Activated T-helper 1 cell treated with anti-CD3 and anti-CD28 coated beads, Interleukin-2, amount 50 U/mL, for 16 hours (primary cell): ENCODE measurements at regions not wholly inside any gene's neighbourhood (a gene's known extent, or its start where the extent isn't known, plus 50 kb on each side); places are given as distances from the start of the nearest gene placed in this dataset.
"Not testable (repeated sequence)": the region's sequence is repeated elsewhere in the genome, so short reads cannot be mapped to it uniquely, and the experiment has no call there.

Experiments used
- DNase-seq, 2 donors: peaks; one replicate each; pipeline ENCODE4 v3.0.0-alpha.2; 2020; ENCODE audit warnings: low read depth in 1 of 2, low spot score in 1 of 2

DNA sequence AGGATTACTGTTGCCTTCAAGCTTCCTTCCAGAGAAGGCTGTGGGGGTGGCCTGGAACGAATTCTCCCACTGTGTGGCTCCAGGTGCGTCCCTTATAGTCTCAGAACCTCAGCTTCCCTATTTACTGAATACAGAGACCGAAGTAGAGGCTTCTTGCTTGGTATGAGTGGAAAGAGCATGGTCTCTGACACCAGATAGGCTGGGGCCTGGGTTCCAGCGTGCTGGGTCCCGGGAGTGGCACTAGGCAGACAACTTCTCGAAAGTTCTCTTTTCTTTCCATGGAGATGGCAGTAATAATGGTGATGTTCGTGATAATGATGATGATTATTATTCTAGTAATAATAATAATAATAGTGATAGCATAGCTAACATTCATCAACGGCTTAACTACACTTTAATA lies 161.7 kb downstream of the PTPRU start:
- DNase-seq, result no peak

DNA sequence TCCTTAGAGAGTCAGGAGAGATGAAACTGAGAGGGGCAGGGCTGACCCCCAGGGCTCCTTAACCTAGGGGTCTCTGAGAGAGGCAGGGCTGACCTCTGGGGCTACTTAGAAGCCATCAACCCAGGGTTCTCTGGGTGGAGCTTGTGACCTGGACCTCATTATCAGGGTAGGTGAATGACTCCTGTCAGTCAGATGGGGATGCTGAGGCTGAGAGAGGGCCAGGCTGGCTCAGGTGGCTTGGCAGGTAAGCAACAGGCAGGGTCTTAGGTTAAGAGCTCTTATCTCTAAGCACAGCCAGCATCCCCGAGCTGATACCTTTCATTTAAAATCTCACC lies 160.9 kb downstream of the PTPRU start:
- no peak for DNase-seq

GRCh38 chr1:29396438-29397255 lies 160.3 kb downstream of the PTPRU start:
- no peak for DNase-seq

- DNase-seq, result no peak
Observed at GRCh38 chr1:29395736-29396437, 159.6 kb downstream of the PTPRU start.

- no peak for DNase-seq
Observed at GRCh38 chr1:29394521-29395225, 158.4 kb downstream of the PTPRU start.

- DNase-seq, result no peak
Observed at GRCh38 chr1:29393451-29393826, 157.1 kb downstream of the PTPRU start.

GRCh38 chr1:29392486-29393450 lies 156.4 kb downstream of the PTPRU start:
- no peak for DNase-seq

DNA sequence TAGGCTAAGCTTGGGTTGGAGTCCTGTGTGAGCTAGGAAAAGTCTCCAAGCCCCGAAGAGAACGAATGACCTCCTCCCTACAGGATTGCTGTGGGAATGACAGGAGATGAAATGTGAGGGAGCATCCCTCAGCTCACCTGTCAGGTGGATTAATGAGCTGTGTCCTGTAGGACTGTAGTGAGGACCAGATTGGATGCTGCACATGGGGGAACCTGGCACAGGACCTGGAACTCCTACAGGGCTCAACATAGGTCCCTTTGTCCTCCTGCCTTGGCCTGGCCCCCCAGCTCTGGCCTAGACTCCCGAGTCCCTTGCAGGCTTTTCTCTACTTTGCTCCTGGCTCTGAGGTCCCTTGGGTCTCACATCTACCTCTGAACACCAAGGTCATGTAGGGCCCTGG lies 155.7 kb downstream of the PTPRU start:
- DNase-seq, result no peak

DNA sequence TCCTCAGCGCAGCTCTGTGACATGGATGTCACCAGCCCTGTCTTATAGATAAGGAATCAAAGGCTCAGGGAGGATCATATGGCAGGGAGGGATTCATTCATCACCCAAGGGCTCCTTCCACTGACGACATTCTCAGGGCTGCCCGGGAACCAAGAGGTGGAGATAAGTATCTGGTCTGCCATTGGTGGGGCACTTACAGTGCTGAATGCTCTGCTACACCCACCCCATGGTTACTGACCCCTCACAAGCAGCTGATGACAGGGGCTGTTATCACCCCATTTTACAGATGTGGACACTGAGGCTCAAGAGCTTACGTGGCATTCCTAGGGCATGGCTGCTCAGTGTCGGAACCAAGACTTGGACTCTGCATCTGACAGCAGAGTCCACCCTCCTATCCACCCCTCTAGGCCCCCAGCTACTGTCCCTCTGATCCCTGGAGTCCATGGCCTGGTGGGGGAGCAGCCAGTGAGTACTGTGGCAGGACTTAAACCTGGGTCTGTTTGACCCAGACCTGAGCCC lies 155.1 kb downstream of the PTPRU start:
- no peak for DNase-seq

DNA sequence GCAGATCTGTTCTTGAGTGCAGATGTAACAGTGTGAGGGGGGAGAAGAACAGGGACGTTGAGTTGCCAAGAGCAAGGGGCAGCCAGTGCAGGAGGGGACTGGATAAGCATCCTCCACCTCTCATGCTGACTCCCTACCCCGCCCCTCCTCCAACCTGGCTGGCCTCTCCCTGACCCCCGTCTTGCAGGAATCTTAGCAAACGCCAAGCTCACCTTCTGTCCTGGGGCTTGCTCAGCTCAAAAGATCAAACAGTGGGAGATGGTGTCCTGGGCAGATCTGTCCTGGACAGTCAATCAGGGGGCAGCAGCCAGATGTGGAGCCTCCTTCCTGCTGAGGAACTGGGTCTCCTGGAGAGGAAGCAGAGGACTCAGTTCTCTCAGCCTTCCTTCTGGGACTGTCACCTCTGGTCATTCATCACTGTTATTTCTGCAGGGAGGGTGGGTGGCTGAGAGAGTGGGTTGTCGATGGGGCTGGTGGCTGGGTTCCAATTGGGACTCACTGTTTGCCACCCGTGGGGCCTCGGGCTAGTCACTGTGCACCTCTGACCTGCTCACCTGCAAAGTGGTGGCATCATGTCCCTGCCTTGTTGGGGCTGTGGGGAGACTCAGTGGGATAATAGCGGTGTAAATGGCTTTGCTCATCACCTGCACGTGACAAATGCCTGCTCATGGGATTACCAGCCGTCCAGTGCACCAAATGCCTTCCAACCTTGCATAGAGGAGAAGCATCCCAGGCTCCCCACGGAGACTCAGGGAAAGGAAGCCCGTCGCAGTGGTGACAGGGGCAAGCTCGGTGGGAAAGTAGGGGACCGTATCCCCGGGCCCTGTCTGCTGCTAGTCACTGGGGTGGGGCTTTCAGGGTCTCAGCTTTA lies 154.4 kb downstream of the PTPRU start:
- DNase-seq, result no peak

DNA sequence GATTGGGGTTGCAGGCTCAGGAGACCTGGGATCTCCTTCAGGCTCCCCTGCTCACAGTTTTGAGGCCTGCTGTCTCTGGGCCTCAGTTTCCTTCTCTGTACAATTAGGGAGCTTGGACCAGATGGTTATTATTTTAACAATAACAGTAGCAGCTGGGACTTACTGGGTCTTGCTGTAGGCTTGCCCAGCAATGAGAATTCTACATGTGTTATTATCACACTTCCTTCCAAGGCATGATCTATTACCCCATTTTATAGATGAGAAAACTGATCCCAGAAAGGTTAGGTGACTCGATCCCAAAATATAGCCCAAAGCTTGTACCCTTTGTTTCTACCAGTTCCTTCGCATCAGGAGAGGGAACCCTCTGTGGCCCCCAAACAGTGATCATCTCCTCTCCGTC lies 153.8 kb downstream of the PTPRU start:
- no peak for DNase-seq

DNA sequence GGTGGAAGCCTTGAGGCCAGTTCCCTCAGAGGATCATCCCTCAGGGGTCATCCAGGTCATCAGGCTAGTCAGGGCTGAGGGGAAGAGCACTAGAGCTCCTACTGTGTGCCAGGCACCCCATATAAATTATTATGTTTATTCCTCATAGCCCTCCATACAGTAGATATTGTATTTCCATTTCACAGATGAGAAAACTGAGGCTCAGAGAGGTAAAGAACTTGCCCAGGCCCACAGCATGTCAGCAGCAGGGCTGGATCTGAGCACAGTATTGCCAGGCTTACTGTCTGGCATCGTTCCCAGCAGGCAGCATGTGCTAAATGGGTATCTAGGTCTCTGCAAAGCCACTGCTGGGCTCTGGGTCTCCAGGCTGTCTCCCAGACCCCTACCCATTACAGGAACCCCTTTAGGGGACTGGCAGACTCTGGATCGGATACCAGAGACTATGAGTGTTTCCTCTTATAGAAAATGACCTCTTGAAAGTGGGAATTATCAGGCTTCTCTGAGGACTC lies 153.3 kb downstream of the PTPRU start:
- no peak for DNase-seq

DNA sequence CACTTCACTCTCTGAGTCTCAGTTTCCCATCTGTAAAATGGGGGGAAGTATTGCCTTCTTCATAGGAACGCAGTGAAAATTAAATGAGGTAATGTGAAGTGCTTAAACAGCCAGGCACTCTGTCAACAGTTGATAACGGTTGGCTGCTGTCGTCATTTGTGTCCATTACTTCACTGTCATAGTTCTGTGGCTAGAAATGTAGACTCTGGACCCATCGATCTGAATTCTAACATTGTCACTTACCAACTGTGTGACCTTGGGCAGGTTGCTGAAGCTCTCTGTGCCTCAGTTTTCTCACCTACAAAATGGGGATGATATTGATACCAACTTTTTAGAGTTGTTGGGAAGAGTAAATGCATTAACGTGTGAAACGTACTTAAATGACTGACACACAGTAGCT lies 152.6 kb downstream of the PTPRU start:
- DNase-seq, result no peak

- no peak for DNase-seq
Observed at GRCh38 chr1:29388170-29388569, 151.8 kb downstream of the PTPRU start.

GRCh38 chr1:29387210-29387609 lies 150.9 kb downstream of the PTPRU start:
- DNase-seq, result no peak

DNA sequence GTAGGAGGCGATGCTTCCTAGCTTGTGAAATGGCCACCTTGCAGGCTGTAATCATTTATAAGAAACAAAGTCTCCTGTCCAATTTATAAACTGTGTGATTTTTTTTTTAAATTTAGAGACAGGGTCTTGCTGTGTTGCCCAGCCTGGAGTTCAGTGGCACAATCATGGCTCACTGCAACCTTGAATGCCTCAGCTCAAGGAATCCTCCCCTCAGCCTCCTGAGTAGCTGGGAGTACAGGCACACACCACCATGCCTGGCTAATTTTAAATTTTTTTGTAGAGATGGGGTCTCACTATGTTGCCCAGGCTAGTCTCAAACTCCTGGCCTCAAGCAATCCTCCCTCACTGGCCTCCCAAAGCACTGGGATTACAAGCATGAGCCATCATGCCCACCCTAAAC lies 150.1 kb downstream of the PTPRU start:
- not testable (repeated sequence) for DNase-seq

DNA sequence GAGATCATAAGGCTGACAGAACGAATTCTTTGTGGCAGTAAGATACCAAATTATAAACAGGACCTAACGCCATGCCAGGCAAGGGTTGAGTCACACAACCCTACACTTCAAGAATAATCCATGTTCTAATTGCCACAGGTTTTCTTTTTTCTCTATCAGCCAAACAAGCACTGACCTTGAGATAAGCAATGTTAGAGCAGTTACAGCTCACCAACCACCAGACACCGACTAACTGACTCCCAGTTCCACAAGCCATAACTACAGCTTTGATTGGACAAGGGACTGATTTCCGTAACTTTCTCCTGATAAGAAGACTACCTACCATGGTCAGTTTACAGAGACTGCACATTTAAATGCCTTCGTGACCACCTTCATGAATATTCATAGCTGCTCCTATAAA lies 149.6 kb downstream of the PTPRU start:
- no peak for DNase-seq

GRCh38 chr1:29384496-29385015 lies 148.2 kb downstream of the PTPRU start:
- DNase-seq, result no peak

DNA sequence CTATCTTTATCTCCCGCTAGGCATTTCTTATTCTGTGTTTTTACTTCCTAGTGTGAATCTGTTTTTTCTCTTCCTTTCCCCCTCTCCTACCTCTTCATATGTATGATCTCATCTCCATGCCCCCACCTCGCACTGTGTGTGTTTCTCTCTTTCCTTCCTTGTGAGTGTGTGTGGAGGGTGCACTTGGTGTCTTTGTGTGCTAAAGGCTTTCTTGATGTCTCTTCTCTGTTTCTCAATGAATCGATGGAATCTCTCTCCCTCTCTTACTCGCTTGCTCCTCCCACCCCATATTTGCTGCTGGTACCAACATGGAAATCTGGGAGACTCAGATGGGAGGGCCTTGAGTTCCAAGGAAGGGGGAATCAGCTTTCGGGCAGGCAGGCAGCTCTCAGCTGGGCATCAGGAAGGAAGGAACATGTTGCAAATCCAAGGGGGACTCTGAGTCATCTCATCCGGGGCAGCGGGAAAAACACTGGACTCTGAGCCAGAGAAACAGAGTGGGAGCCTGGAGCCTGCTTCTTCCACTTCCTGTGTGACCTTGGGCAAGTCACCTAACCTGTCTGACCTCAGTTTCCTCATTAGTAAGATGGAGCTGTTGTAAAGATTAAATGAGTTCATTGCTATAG lies 147.5 kb downstream of the PTPRU start:
- no peak for DNase-seq
